ENCODE measurements at regions not wholly inside any gene's neighbourhood (a gene's known extent, or its start where the extent isn't known, plus 50 kb on each side); places are given as distances from the start of the nearest gene placed in this dataset.

DNA sequence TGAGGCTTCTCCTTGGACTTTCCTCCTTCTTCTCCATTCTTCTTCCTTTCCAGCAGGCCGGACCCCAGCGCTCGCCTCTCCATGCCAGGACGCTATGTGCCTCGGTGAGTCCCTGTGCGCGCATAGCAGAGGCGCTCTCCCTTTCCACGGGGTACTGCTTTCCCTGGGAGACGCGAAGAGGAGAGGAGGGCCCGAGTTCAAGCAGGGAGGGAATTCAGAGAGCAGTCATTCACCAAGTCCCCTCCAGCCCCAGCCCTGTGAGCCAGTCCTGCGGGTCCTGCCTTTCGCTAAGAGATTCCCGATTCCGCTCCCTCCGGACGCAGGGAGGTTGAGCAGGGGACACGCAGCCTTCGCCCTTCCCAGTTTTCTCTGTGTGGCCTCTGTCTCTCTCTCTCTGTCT lies 160.4 kb downstream of the EFNB2 start:
- H3K79me2 ChIP-seq (ENCODE audit: control insufficient read depth, insufficient read depth, low read length), result no peaks in the 10 kb centered on the region
- H3K9ac ChIP-seq (ENCODE audit: insufficient read depth, low read length), result no peak overlapping the region
- no peaks in the 10 kb centered on the region for H3K27me3 ChIP-seq (ENCODE audit: control insufficient read depth, insufficient read depth, low read length)
- peaks cover 8% of the 10 kb centered on the region for H3K4me1 ChIP-seq (ENCODE audit: control insufficient read depth, extremely low read depth, insufficient read depth, low read length)
- no peak overlapping the region for H2AFZ ChIP-seq (ENCODE audit: low read length)
- H3K27ac ChIP-seq (ENCODE audit: insufficient read depth, low read length), result no peak overlapping the region
- no peak overlapping the region for H3K4me3 ChIP-seq (replicated peaks in 1 of 4; ENCODE audit: control extremely low read depth in 1 of 4, insufficient read depth in 1 of 4, low read depth in 3 of 4, low read length in 4 of 4)
- no peaks in the 10 kb centered on the region for H3K36me3 ChIP-seq (ENCODE audit: control insufficient read depth, insufficient read depth, low read length)
- H3K9me3 ChIP-seq (ENCODE audit: control insufficient read depth, insufficient read depth, low read depth, low read length), result no peaks in the 10 kb centered on the region
- no peak overlapping the region for H3K4me2 ChIP-seq (ENCODE audit: extremely low read depth, insufficient read depth, low read length)
- no peak for TF ChIP-seq EZH2 (IDR thresholded peaks at IDR 0.05; ENCODE audit: low read length, missing control alignments)
- TF ChIP-seq, protein P1, sequence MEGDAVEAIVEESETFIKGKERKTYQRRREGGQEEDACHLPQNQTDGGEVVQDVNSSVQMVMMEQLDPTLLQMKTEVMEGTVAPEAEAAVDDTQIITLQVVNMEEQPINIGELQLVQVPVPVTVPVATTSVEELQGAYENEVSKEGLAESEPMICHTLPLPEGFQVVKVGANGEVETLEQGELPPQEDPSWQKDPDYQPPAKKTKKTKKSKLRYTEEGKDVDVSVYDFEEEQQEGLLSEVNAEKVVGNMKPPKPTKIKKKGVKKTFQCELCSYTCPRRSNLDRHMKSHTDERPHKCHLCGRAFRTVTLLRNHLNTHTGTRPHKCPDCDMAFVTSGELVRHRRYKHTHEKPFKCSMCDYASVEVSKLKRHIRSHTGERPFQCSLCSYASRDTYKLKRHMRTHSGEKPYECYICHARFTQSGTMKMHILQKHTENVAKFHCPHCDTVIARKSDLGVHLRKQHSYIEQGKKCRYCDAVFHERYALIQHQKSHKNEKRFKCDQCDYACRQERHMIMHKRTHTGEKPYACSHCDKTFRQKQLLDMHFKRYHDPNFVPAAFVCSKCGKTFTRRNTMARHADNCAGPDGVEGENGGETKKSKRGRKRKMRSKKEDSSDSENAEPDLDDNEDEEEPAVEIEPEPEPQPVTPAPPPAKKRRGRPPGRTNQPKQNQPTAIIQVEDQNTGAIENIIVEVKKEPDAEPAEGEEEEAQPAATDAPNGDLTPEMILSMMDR (conservative IDR thresholded peaks at IDR 0.05 in 1 of 2, IDR thresholded peaks at IDR 0.05 in 1 of 2; ENCODE audit: low read depth in 1 of 2, low read length in 2 of 2), result no peak
- DNase-seq (ENCODE audit: low read depth in 2 of 2), result no peak
- no peaks in the 10 kb centered on the region for H4K20me1 ChIP-seq (ENCODE audit: control insufficient read depth, extremely low read depth, insufficient read depth, low read length)

GRCh38 chr13:106374631-106375030 lies 160.8 kb downstream of the EFNB2 start:
- no peaks in the 10 kb centered on the region for H3K27me3 ChIP-seq (ENCODE audit: control insufficient read depth, insufficient read depth, low read length)
- no peak for TF ChIP-seq EZH2 (IDR thresholded peaks at IDR 0.05; ENCODE audit: low read length, missing control alignments)
- TF ChIP-seq, protein P1 (conservative IDR thresholded peaks at IDR 0.05 in 1 of 2, IDR thresholded peaks at IDR 0.05 in 1 of 2; ENCODE audit: low read depth in 1 of 2, low read length in 2 of 2), result no peak

DNA sequence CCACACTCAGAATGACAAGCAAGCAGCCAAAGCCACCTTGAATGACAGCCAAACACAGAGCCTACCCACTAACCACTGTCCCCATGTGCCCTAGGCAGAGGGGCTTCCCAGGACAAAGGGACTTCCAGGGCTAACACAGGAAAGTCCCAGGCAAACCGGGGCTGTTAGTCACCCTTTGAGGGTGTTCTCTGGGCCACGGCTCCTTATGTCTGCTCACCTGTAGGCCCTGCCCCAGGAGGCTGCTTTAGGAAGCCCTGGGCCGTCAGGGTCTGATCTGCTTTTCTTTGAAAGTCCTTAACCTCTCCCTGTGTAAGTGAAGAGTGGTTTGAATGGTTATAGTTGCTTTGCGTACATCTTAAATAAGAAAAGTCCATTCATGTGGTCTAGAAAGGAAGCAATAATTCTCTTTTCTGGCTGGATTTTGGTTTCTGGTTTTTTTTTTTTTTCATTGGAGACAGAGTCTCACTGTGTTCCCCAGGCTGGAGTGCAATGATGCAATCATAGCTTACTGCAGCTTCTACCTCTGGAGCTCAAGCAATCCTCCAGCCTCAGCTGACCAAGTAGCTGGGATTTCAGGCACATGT lies 161.4 kb downstream of the EFNB2 start:
- Histone ChIP-seq H3K9me3 (ENCODE audit: control insufficient read depth, insufficient read depth, low read depth, low read length) (no peaks in the 10 kb centered on the region), H3K9ac (ENCODE audit: insufficient read depth, low read length) (no peak overlapping the region), H4K20me1 (ENCODE audit: control insufficient read depth, extremely low read depth, insufficient read depth, low read length) (no peaks in the 10 kb centered on the region), H3K4me3 (replicated peaks in 1 of 4; ENCODE audit: control extremely low read depth in 1 of 4, insufficient read depth in 1 of 4, low read depth in 3 of 4, low read length in 4 of 4) (no peak overlapping the region), H2AFZ (ENCODE audit: low read length) (no peak overlapping the region), H3K4me2 (ENCODE audit: extremely low read depth, insufficient read depth, low read length) (no peak overlapping the region), H3K36me3 (ENCODE audit: control insufficient read depth, insufficient read depth, low read length) (no peaks in the 10 kb centered on the region), H3K27ac (ENCODE audit: insufficient read depth, low read length) (no peak overlapping the region), H3K79me2 (ENCODE audit: control insufficient read depth, insufficient read depth, low read length) (no peaks in the 10 kb centered on the region), H3K27me3 (ENCODE audit: control insufficient read depth, insufficient read depth, low read length) (no peaks in the 10 kb centered on the region), H3K4me1 (ENCODE audit: control insufficient read depth, extremely low read depth, insufficient read depth, low read length) (peaks cover 8% of the 10 kb centered on the region)
- peak; percentile 78 to 88 for DNase-seq (ENCODE audit: low read depth in 2 of 2)
- TF ChIP-seq EZH2 (IDR thresholded peaks at IDR 0.05; ENCODE audit: low read length, missing control alignments), result no peak
- TF ChIP-seq, protein P1 (conservative IDR thresholded peaks at IDR 0.05 in 1 of 2, IDR thresholded peaks at IDR 0.05 in 1 of 2; ENCODE audit: low read depth in 1 of 2, low read length in 2 of 2), result no peak

More at GRCh38 chr13:106374631-106375030, 160.8 kb downstream of the EFNB2 start:
- Histone ChIP-seq H3K79me2 (ENCODE audit: control insufficient read depth, insufficient read depth, low read length) (no peaks in the 10 kb centered on the region), H3K4me3 (replicated peaks in 1 of 4; ENCODE audit: control extremely low read depth in 1 of 4, insufficient read depth in 1 of 4, low read depth in 3 of 4, low read length in 4 of 4) (no peak overlapping the region), H2AFZ (ENCODE audit: low read length) (no peak overlapping the region), H3K4me2 (ENCODE audit: extremely low read depth, insufficient read depth, low read length) (no peak overlapping the region), H3K36me3 (ENCODE audit: control insufficient read depth, insufficient read depth, low read length) (no peaks in the 10 kb centered on the region), H3K4me1 (ENCODE audit: control insufficient read depth, extremely low read depth, insufficient read depth, low read length) (peaks cover 8% of the 10 kb centered on the region), H3K9me3 (ENCODE audit: control insufficient read depth, insufficient read depth, low read depth, low read length) (no peaks in the 10 kb centered on the region), H4K20me1 (ENCODE audit: control insufficient read depth, extremely low read depth, insufficient read depth, low read length) (no peaks in the 10 kb centered on the region), H3K27ac (ENCODE audit: insufficient read depth, low read length) (no peak overlapping the region), H3K9ac (ENCODE audit: insufficient read depth, low read length) (no peak overlapping the region)
- no peak for DNase-seq (ENCODE audit: low read depth in 2 of 2)
